Body of pancreas (tissue), 4 donors: ENCODE measurements at regions not wholly inside any gene's neighbourhood (a gene's known extent, or its start where the extent isn't known, plus 50 kb on each side); places are given as distances from the start of the nearest gene placed in this dataset.

Experiments used
- CTCF ChIP-seq, 7 experiments: fragments of 450-650 bp in 4 of 7; fragments of 200-600 bp in 3 of 7; sonication (generic) in 3 of 7; IDR thresholded peaks; one replicate each; pipeline ENCODE4 v1.5.1; 2016 to 2019; ENCODE audit warnings: antibody characterized with exemption in 7 of 7
- POLR2A ChIP-seq, 3 donors: fragments of 450-650 bp; IDR thresholded peaks; one replicate each; pipeline ENCODE4 v1.6.1; 2016; ENCODE audit warnings: antibody characterized with exemption in 3 of 3, mild to moderate bottlenecking in 2 of 3

GRCh38 chr4:98796991-98797390, 131.9 kb downstream of the EIF4E start:
- TF ChIP-seq CTCF (IDR thresholded peaks at IDR 0.05), result no peak
- no peak for TF ChIP-seq POLR2A (IDR thresholded peaks at IDR 0.05)
